Cardiac septum (tissue), 1 donor: ENCODE measurements at regions not wholly inside any gene's neighbourhood (a gene's known extent, or its start where the extent isn't known, plus 50 kb on each side); places are given as distances from the start of the nearest gene placed in this dataset.
A peak's percentile ranks its signal among the peaks of the same experiment; 100 is the strongest.

Source experiments
- DNase-seq: peaks from one replicate; pipeline ENCODE4 v3.0.0-alpha.2; 2020; ENCODE audit warnings: low spot score
- intact Hi-C: fragments of 100-400 bp; cut with DNase I; formaldehyde crosslinking; loops from one replicate; pipeline ENCODE4 v1.14.0; 2022
- donor health status: DM: no; HTN: no; CAD: no.

- intact Hi-C loops: no loop called here
- DNase-seq: no peak
These were observed 59.7 kb downstream of the KCNA1 start for GRCh38 chr12:4969405-4969804.

GRCh38 chr12:4974217-4974616 lies 64.5 kb downstream of the KCNA1 start:
- no peak for DNase-seq
- intact Hi-C loops: no loop called here

GRCh38 chr12:4975574-4975973 lies 65.9 kb downstream of the KCNA1 start:
- intact Hi-C loops: no loop called here
- no peak for DNase-seq

GRCh38 chr12:4977102-4977501 lies 66.6 kb upstream of the KCNA5 start:
- intact Hi-C loops: no loop called here
- no peak for DNase-seq

GRCh38 chr12:4978737-4979136 lies 64.9 kb upstream of the KCNA5 start:
- intact Hi-C loops: no loop called here

GRCh38 chr12:4979737-4980136 lies 63.9 kb upstream of the KCNA5 start:
- intact Hi-C loops: no loop called here
- DNase-seq: no peak

More at GRCh38 chr12:4978737-4979136, 64.9 kb upstream of the KCNA5 start:
- peak; percentile 59 for DNase-seq

GRCh38 chr12:4984344-4984743 lies 59.3 kb upstream of the KCNA5 start:
- peak; percentile 14 for DNase-seq
- intact Hi-C loops: no loop called here

GRCh38 chr12:4984971-4985370 lies 58.7 kb upstream of the KCNA5 start:
- peak; percentile 56 for DNase-seq
- intact Hi-C loops: no loop called here

- peak; percentile 39 for DNase-seq
- intact Hi-C loops: no loop called here
These were observed 57.9 kb upstream of the KCNA5 start for GRCh38 chr12:4985820-4986219.

GRCh38 chr12:4987076-4988046 lies 56.3 kb upstream of the KCNA5 start:
- intact Hi-C loops: no loop called here

GRCh38 chr12:4991373-4991772 lies 52.3 kb upstream of the KCNA5 start:
- DNase-seq: no peak
- intact Hi-C loops: no loop called here

More at GRCh38 chr12:4987076-4988046, 56.3 kb upstream of the KCNA5 start:
- no peak for DNase-seq

- no peak for DNase-seq
- intact Hi-C loops: no loop called here
These were observed 51.9 kb upstream of the KCNA5 start for GRCh38 chr12:4991801-4992200.

- no peak for DNase-seq
- intact Hi-C loops: no loop called here
These were observed 50.8 kb upstream of the KCNA5 start for GRCh38 chr12:4992871-4993270.
